SK-N-SH (cell line): ENCODE measurements at regions not wholly inside any gene's neighbourhood (a gene's known extent, or its start where the extent isn't known, plus 50 kb on each side); places are given as distances from the start of the nearest gene placed in this dataset.

Source experiments
- CTCF ChIA-PET: fragments of 300-600, 350-600 bp; formaldehyde crosslinking; extraction: SDS; loops from one replicate; lab custom pipeline; 2021; lab: Yijun Ruan, JAX
- POLR2A ChIA-PET: fragments of 350-600 bp; sonication (Branson Sonifier 250); formaldehyde crosslinking; extraction: SDS; loops from one replicate; lab custom pipeline; 2020; ENCODE audit warnings: antibody characterized with exemption, inconsistent platforms; lab: Yijun Ruan, JAX
- DNase-seq: peaks from one replicate; pipeline ENCODE4 v3.0.0; 2012
- H2AFZ ChIP-seq: fragments of 200-600 bp; sonication (generic); 2 replicates; pipeline ENCODE4 v1.8.1; 2016; ENCODE audit warnings: antibody characterized with exemption, mild to moderate bottlenecking, low read depth
- H3F3A ChIP-seq: fragments of 200-600 bp; sonication (generic); replicated peaks from 2 replicates; pipeline ENCODE3; 2016; ENCODE audit warnings: antibody characterized with exemption, mild to moderate bottlenecking; ENCODE audit not compliant: insufficient read depth
- H3K27ac ChIP-seq, 2 experiments: fragments of 200-500 bp in 1 of 2; fragments of 200-600 bp in 1 of 2; sonication (Bioruptor generic) in 1 of 2; sonication (generic), shearing (Covaris generic) in 1 of 2; 2 replicates each; pipeline versions ENCODE4 v1.5.1 to v1.6.1; 2014 to 2016; ENCODE audit warnings: low read depth in 2 of 2, inconsistent platforms in 1 of 2, low read length in 1 of 2, mild to moderate bottlenecking in 1 of 2, mixed read lengths in 1 of 2
- H3K27me3 ChIP-seq: fragments of 200-600 bp; sonication (generic), shearing (Covaris generic); 2 replicates; pipeline ENCODE4 v1.6.1; 2016; ENCODE audit warnings: mixed run types; ENCODE audit not compliant: insufficient read depth
- H3K36me3 ChIP-seq, 2 experiments: fragments of 200-500 bp in 1 of 2; fragments of 200-600 bp in 1 of 2; sonication (Bioruptor generic) in 1 of 2; sonication (generic) in 1 of 2; replicated peaks in 1 of 2; 2 replicates each; pipeline versions ENCODE3 to v1.5.1; 2014 to 2016; ENCODE audit warnings: low read length in 1 of 2, mild to moderate bottlenecking in 1 of 2; ENCODE audit not compliant: insufficient read depth in 2 of 2, control insufficient read depth in 1 of 2
- H3K4me1 ChIP-seq, 2 experiments: fragments of 200-500 bp in 1 of 2; fragments of 200-600 bp in 1 of 2; sonication (Bioruptor generic) in 1 of 2; sonication (generic), shearing (Covaris generic) in 1 of 2; 2 replicates each; pipeline versions ENCODE4 v1.5.1 to v1.6.1; 2014 to 2016; ENCODE audit warnings: low read depth in 1 of 2, low read length in 1 of 2, mixed run types in 1 of 2; ENCODE audit not compliant: insufficient read depth in 2 of 2, control insufficient read depth in 1 of 2
- H3K4me2 ChIP-seq: fragments of 200-600 bp; sonication (generic), shearing (Covaris generic); 2 replicates; pipeline ENCODE4 v1.6.1; 2017; ENCODE audit warnings: mixed run types
- H3K4me3 ChIP-seq, 2 experiments: fragments of 200-500 bp in 1 of 2; fragments of 200-600 bp in 1 of 2; sonication (Bioruptor generic) in 1 of 2; sonication (generic), shearing (Covaris generic) in 1 of 2; 2 replicates each; pipeline versions ENCODE4 v1.5.1 to v1.8.1; 2014 to 2016; ENCODE audit warnings: low read depth in 2 of 2, inconsistent platforms in 1 of 2, low read length in 1 of 2, mild to moderate bottlenecking in 1 of 2, mixed read lengths in 1 of 2, moderate library complexity in 1 of 2
- H3K79me2 ChIP-seq: fragments of 200-600 bp; sonication (generic); 2 replicates; pipeline ENCODE4 v1.8.1; 2017; ENCODE audit warnings: mild to moderate bottlenecking; ENCODE audit not compliant: insufficient read depth
- H3K9ac ChIP-seq: fragments of 200-600 bp; sonication (generic); 2 replicates; pipeline ENCODE4 v1.6.1; 2017; ENCODE audit warnings: mixed run types
- H3K9me2 ChIP-seq: fragments of 200-600 bp; sonication (generic); 2 replicates; pipeline ENCODE4 v1.6.1; 2017; ENCODE audit warnings: mixed run types
- H3K9me3 ChIP-seq: fragments of 200-600 bp; sonication (generic); 2 replicates; pipeline ENCODE4 v1.6.1; 2017; ENCODE audit warnings: mixed run types, mild to moderate bottlenecking, moderate library complexity
- H4K20me1 ChIP-seq: fragments of 200-600 bp; sonication (generic); 2 replicates; pipeline ENCODE4 v1.6.1; 2017; ENCODE audit warnings: mild to moderate bottlenecking, mixed run types; ENCODE audit not compliant: insufficient read depth
- CHD2 ChIP-seq: fragments of 150-350 bp; IDR thresholded peaks from 2 replicates; pipeline ENCODE4 v1.6.1; 2018; ENCODE audit warnings: low read length; ENCODE audit not compliant: partially characterized antibody
- FOXJ3 ChIP-seq: sonication (generic); formaldehyde crosslinking; IDR thresholded peaks from 2 replicates; pipeline ENCODE4 v1.5.1; 2020; ENCODE audit warnings: mild to moderate bottlenecking, missing genetic modification reagents
- FOXM1 ChIP-seq: IDR thresholded peaks from 2 replicates; pipeline ENCODE4 v1.4.0; 2012; ENCODE audit warnings: low read depth, mild to moderate bottlenecking
- JUND ChIP-seq: IDR thresholded peaks from 2 replicates; pipeline ENCODE4 v1.4.0; 2012
- MEF2A ChIP-seq: IDR thresholded peaks from 2 replicates; pipeline ENCODE4 v1.4.0; 2012; ENCODE audit warnings: low read depth, borderline replicate concordance
- NRF1 ChIP-seq: IDR thresholded peaks from 2 replicates; pipeline ENCODE4 v1.6.1; 2012; ENCODE audit warnings: low read depth, mild to moderate bottlenecking, low read length
- RAD21 ChIP-seq: IDR thresholded peaks from 2 replicates; pipeline ENCODE4 v1.6.1; 2012; ENCODE audit warnings: mild to moderate bottlenecking, low read length
- RFX5 ChIP-seq: IDR thresholded peaks from 2 replicates; pipeline ENCODE4 v1.6.1; 2012; ENCODE audit warnings: mild to moderate bottlenecking, improper control_type of control experiment, low read length
- RXRA ChIP-seq: IDR thresholded peaks from 2 replicates; pipeline ENCODE4 v1.4.0; 2012; ENCODE audit warnings: low read depth, mild to moderate bottlenecking, borderline replicate concordance
- TAF1 ChIP-seq: IDR thresholded peaks from 2 replicates; pipeline ENCODE4 v1.6.1; 2012; ENCODE audit warnings: low read depth, mild to moderate bottlenecking, low read length, moderate library complexity, borderline replicate concordance
- TEAD4 ChIP-seq: IDR thresholded peaks from 2 replicates; pipeline ENCODE4 v1.4.0; 2012; ENCODE audit warnings: mild to moderate bottlenecking, borderline replicate concordance; ENCODE audit not compliant: insufficient read depth
- YY1 ChIP-seq: IDR thresholded peaks from 2 replicates; pipeline ENCODE4 v1.4.0; 2012; ENCODE audit warnings: low read depth, mild to moderate bottlenecking
- WGBS: methylation state at CpG from one replicate; pipeline ENCODE4 v1.1.6; 2017; ENCODE audit warnings: low lambda C conversion rate; 5-methylcytosine and 5-hydroxymethylcytosine counted together
- TF ChIP-seq, protein P1 (sequence below): IDR thresholded peaks from 2 replicates; pipeline ENCODE4 v1.4.0; 2012; ENCODE audit warnings: low read depth, borderline replicate concordance
- TF ChIP-seq, protein P2 (sequence below): IDR thresholded peaks from 2 replicates; pipeline ENCODE4; 2012
- TF ChIP-seq, protein P3 (sequence below): IDR thresholded peaks from 2 replicates; pipeline ENCODE4 v1.4.0; 2012; ENCODE audit warnings: low read depth
- TF ChIP-seq, protein P4 (sequence below): fragments of 150-350 bp; IDR thresholded peaks from 2 replicates; pipeline ENCODE4 v1.6.1; 2017; ENCODE audit warnings: antibody characterized with exemption, low read length, low read depth, borderline replicate concordance

DNA sequence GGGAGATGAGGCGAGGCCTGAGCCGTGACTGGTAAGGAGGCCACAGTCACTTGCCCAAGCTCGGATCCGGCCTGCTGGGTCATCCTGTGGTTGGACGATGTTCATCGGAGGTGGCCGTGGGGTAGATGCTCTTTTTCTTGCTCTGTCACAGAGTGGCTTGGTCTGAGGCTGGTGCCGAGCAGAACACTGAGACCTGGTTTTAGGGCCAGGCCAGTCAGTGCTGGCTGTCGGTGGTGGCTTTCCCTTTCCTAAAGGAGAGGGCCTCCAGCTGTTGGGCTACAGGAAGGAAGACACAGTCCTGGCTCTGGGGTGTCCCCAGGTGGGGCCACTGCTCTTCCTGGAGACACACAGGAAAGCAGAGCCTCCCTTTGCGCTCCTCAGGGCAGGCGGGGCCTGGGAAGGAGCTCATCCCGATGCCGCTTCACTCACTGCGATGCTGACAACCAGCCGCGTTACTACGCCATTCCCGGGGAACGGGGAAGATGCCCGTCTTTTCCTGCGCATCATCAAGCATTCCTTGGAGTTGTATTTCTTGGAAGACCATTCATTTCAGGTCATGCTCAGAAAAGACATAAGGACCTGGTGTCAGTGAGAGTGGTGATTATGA, 254.8 kb upstream of the IRX4 start:
- Histone ChIP-seq H3K9ac (no peak overlapping the region), H3K27me3 (peaks cover 81% of the 10 kb centered on the region), H3K4me2 (no peak overlapping the region), H3K27ac (no peak overlapping the region), H3K4me3 (no peak overlapping the region), H2AFZ (no peak overlapping the region), H4K20me1 (no peaks in the 10 kb centered on the region), H3F3A (no peaks in the 10 kb centered on the region), H3K79me2 (no peaks in the 10 kb centered on the region), H3K9me3 (no peaks in the 10 kb centered on the region), H3K36me3 (no peaks in the 10 kb centered on the region), H3K9me2 (no peaks in the 10 kb centered on the region), H3K4me1 (no peaks in the 10 kb centered on the region)
- ChIA-PET CTCF (no interaction called here), POLR2A (no interaction called here)
- WGBS, result 19% methylated on average over 12 of the region's 21 CpGs
- no peak for DNase-seq
- TF ChIP-seq, protein P1, sequence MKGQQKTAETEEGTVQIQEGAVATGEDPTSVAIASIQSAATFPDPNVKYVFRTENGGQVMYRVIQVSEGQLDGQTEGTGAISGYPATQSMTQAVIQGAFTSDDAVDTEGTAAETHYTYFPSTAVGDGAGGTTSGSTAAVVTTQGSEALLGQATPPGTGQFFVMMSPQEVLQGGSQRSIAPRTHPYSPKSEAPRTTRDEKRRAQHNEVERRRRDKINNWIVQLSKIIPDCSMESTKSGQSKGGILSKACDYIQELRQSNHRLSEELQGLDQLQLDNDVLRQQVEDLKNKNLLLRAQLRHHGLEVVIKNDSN, result no peak

DNA sequence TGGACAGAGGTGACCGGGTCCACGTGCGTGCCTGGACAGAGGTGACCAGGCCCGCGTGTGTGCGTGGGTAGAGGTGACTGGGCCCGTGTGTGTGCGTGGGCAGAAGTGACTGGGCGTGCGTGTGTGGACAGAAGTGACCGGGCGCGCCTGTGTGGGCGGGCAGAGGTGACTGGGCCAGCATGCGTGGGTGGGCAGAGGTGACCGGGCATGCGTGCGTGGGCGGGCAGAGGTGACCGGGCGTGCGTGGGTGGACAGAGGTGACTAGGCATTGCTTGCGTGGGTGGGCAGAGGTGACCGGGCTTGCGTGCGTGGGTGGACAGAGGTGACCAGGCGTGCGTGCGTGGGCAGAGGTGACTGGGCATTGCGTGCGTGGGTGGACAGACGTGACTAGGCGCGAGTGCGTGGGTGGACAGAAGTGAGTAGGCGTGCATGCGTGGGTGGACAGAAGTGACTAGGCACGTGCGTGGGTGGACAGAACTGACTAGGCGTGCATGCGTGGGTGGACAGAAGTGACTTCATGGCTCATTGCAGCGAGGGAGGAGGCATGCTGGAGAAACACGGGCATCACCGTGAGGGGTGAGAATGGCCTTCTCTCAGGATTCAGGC, 254.1 kb upstream of the IRX4 start:
- Histone ChIP-seq H3K27ac (no peak overlapping the region), H3F3A (no peaks in the 10 kb centered on the region), H3K36me3 (no peaks in the 10 kb centered on the region), H3K9me2 (no peaks in the 10 kb centered on the region), H3K79me2 (no peaks in the 10 kb centered on the region), H3K9me3 (no peaks in the 10 kb centered on the region), H3K4me2 (no peak overlapping the region), H3K4me1 (no peaks in the 10 kb centered on the region), H2AFZ (no peak overlapping the region), H4K20me1 (no peaks in the 10 kb centered on the region), H3K4me3 (no peak overlapping the region), H3K9ac (no peak overlapping the region), H3K27me3 (peaks cover 81% of the 10 kb centered on the region)
- CTCF ChIA-PET, result no interaction called here
- no peak for TF ChIP-seq RFX5
- TF ChIP-seq, protein P2, sequence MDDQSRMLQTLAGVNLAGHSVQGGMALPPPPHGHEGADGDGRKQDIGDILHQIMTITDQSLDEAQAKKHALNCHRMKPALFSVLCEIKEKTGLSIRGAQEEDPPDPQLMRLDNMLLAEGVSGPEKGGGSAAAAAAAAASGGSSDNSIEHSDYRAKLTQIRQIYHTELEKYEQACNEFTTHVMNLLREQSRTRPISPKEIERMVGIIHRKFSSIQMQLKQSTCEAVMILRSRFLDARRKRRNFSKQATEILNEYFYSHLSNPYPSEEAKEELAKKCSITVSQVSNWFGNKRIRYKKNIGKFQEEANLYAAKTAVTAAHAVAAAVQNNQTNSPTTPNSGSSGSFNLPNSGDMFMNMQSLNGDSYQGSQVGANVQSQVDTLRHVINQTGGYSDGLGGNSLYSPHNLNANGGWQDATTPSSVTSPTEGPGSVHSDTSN, result no peak
- TF ChIP-seq FOXJ3 (CRISPR knock-in tag), result no peak
- TF ChIP-seq TEAD4, result no peak
- no peak for TF ChIP-seq TAF1
- no peak for TF ChIP-seq RAD21
- no peak for TF ChIP-seq JUND
- no peak for TF ChIP-seq CHD2
- TF ChIP-seq, protein P3, sequence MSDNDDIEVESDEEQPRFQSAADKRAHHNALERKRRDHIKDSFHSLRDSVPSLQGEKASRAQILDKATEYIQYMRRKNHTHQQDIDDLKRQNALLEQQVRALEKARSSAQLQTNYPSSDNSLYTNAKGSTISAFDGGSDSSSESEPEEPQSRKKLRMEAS, result no peak
- TF ChIP-seq FOXM1, result no peak
- no peak for TF ChIP-seq YY1
- TF ChIP-seq, protein P4, sequence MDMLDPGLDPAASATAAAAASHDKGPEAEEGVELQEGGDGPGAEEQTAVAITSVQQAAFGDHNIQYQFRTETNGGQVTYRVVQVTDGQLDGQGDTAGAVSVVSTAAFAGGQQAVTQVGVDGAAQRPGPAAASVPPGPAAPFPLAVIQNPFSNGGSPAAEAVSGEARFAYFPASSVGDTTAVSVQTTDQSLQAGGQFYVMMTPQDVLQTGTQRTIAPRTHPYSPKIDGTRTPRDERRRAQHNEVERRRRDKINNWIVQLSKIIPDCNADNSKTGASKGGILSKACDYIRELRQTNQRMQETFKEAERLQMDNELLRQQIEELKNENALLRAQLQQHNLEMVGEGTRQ, result no peak
- TF ChIP-seq MEF2A, result no peak
- no peak for TF ChIP-seq NRF1
- TF ChIP-seq RXRA, result no peak
- POLR2A ChIA-PET, result no interaction called here
- no peak for DNase-seq
- 35% methylated on average over 41 of the region's 44 CpGs for WGBS
